Heart left ventricle (tissue), 16 donors: ENCODE measurements at regions not wholly inside any gene's neighbourhood (a gene's known extent, or its start where the extent isn't known, plus 50 kb on each side); places are given as distances from the start of the nearest gene placed in this dataset.

ENCODE experiments used
- ATAC-seq, 4 donors: fragments of 200-7000 bp; cut with Tn5 transposase; one replicate each; pipeline ENCODE4 v1.9.1; 2020 to 2022; ENCODE audit warnings: moderate library complexity in 4 of 4, mild to moderate bottlenecking in 3 of 4, moderate number of reproducible peaks in 1 of 4
- DNase-seq, 5 donors: peaks; one replicate each; pipeline ENCODE4 v3.0.0-alpha.2; 2020
- H3K27ac ChIP-seq, 12 donors: fragments of 200-600 bp; sonication (generic) in 4 of 12; one replicate each; pipeline versions ENCODE4 v1.5.0 to v1.8.0; 2016 to 2022; ENCODE audit warnings: mild to moderate bottlenecking in 2 of 12
- H3K27me3 ChIP-seq, 9 donors: fragments of 200-600 bp; sonication (generic) in 2 of 9; one replicate each; pipeline versions ENCODE4 v1.5.1 to v1.8.0; 2016 to 2022; ENCODE audit warnings: mild to moderate bottlenecking in 3 of 9
- H3K36me3 ChIP-seq, 9 donors: fragments of 200-600 bp; sonication (generic) in 2 of 9; one replicate each; pipeline versions ENCODE4 v1.5.0 to v1.8.0; 2018 to 2022; ENCODE audit warnings: mild to moderate bottlenecking in 2 of 9
- H3K4me1 ChIP-seq, 12 donors: fragments of 200-600 bp; sonication (generic) in 4 of 12; one replicate each; pipeline versions ENCODE4 v1.5.0 to v1.8.0; 2016 to 2022; ENCODE audit warnings: mild to moderate bottlenecking in 3 of 12
- H3K4me3 ChIP-seq, 12 donors: fragments of 200-600 bp; sonication (generic) in 4 of 12; one replicate each; pipeline versions ENCODE4 v1.5.0 to v1.8.0; 2017 to 2022; ENCODE audit warnings: mild to moderate bottlenecking in 9 of 12, moderate library complexity in 4 of 12
- H3K9me3 ChIP-seq, 12 donors: fragments of 200-600 bp; sonication (generic) in 4 of 12; one replicate each; pipeline versions ENCODE4 v1.5.0 to v1.8.0; 2016 to 2022; ENCODE audit warnings: mild to moderate bottlenecking in 1 of 12
- POLR2A ChIP-seq, 2 donors: fragments of 450-650 bp; IDR thresholded peaks; one replicate each; pipeline ENCODE4 v1.6.1; 2017; ENCODE audit warnings: antibody characterized with exemption in 2 of 2, mild to moderate bottlenecking in 2 of 2, moderate library complexity in 2 of 2
- WGBS, 4 donors: extraction: QIAGEN DNeasy Blood & Tissue Kit in 2 of 4; methylation state at CpG; one replicate each; pipeline versions ENCODE4 v1.1.5 to v1.1.7; 2013 to 2018; 5-methylcytosine and 5-hydroxymethylcytosine counted together
- intact Hi-C, 10 donors: fragments of 100-400 bp; cut with DNase I; formaldehyde crosslinking; loops; one replicate each; pipeline versions ENCODE4 v1.11.1 to v1.14.2; 2022
- TF ChIP-seq, protein P1 (sequence below), 12 donors: fragments of 200-600 bp; sonication (generic) in 4 of 12; IDR thresholded peaks; one replicate each; pipeline versions ENCODE4 v1.5.0 to v1.8.0; 2018 to 2022; ENCODE audit warnings: antibody characterized with exemption in 12 of 12, mild to moderate bottlenecking in 5 of 12
- donor health status: ischemic (EF 13 %, LVEDD 7.1; RV severe dilation, severe dysfunction).
- donor health status: healthy with polysubstance abuse.
- donor health status: DM: no; HTN: yes; CAD: no.
- donor health status: DM: no; HTN: no; CAD: no.
- donor health status: ischemic (EF 25% LVEDD 6.9; RV normal size, moderate dysfunction).
- donor health status: ischemic (EF 25% LVEDD 5.7; RV mildly dilated, moderate dysfunction).
- donor health status: healthy.
- donor health status: DM: yes; HTN: yes; CAD: no.
- donor health status: ischemic (EF 35%, LVEDD 5.7; RV mildly dilated, moderate dysfunction).
- donor health status: nonischemic (EF 11% LVEDD 7.7; RV severe dilation, severe dysfunction).
- donor health status: DM: yes; HTN: yes; CAD: no.
- donor health status: PGD.
- donor health status: ischemic (EF 29% LVEDD 5.4; RV normal size, mild dysfunction).
- donor health status: nonischemic (EF 23%, LVEDD 6.1; RV moderate dilation, normal function).

DNA sequence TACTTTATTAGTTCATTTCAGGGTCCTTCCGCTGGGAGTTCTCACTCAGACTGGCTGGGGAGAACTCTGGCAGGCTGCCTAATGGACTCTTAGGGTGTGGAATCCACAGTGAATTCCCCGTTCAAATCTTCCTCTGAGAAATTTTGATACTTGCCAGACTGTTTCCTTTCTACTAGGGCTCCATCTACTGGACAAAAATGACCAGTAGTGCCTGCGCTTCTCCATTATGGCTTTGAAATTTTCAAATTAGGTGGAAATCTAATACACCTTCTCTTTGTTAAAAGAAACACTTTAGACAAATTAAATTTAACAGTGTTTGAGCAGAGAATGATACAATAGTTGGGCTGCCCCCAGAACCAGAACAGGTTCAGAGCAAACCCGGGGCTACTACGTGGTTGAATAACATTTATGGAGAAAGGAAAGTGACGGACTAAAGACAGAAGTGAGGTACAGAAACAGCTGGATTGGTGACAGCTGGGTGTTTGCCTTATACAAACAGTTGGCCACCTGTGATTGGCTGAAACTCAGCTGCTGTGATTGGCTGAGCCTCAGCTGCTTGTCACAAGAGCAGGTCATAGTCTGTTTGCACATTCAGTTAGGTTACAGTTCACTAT, 52.9 kb upstream of the FDX1 start:
- WGBS, 4 donors, result 17 to 36% (median 28%) methylated on average over 6 of the region's 6 CpGs
- no peak for TF ChIP-seq POLR2A (IDR thresholded peaks at IDR 0.05)
- TF ChIP-seq, protein P1, sequence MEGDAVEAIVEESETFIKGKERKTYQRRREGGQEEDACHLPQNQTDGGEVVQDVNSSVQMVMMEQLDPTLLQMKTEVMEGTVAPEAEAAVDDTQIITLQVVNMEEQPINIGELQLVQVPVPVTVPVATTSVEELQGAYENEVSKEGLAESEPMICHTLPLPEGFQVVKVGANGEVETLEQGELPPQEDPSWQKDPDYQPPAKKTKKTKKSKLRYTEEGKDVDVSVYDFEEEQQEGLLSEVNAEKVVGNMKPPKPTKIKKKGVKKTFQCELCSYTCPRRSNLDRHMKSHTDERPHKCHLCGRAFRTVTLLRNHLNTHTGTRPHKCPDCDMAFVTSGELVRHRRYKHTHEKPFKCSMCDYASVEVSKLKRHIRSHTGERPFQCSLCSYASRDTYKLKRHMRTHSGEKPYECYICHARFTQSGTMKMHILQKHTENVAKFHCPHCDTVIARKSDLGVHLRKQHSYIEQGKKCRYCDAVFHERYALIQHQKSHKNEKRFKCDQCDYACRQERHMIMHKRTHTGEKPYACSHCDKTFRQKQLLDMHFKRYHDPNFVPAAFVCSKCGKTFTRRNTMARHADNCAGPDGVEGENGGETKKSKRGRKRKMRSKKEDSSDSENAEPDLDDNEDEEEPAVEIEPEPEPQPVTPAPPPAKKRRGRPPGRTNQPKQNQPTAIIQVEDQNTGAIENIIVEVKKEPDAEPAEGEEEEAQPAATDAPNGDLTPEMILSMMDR (IDR thresholded peaks at IDR 0.05), result peak; percentile 66 to 90 (median 83)
- H3K4me3 ChIP-seq, result peak overlapping the region in 3 of 12 donors; percentile 18 to 34 (median 19)
- peak in 4 of 5 donors; percentile 78 to 86 (median 81) for DNase-seq
- peak; percentile 56 to 89 (median 84) for ATAC-seq
- H3K36me3 ChIP-seq, result no peaks in the 10 kb centered on the region
- H3K4me1 ChIP-seq, result peaks cover 0 to 44% (median 7%) of the 10 kb centered on the region in 12 donors
- H3K9me3 ChIP-seq, result peaks cover 0 to 1% (median 0%) of the 10 kb centered on the region in 12 donors
- H3K27ac ChIP-seq, result peak overlapping the region in 6 of 12 donors; percentile 19 to 61 (median 27)
- intact Hi-C loops, result loop anchor here in 9 of 10 donors (2.0 to 10.0 kb wide), 8 partner anchors 54 to 432 kb away; partner anchors contain the start of gene RDX (in 1 of the 9)
- no peaks in the 10 kb centered on the region for H3K27me3 ChIP-seq

GRCh38 chr11:110377434-110377833, 52.3 kb upstream of the FDX1 start:
- WGBS, 4 donors, result 92 to 95% (median 93%) methylated on average over 3 of the region's 3 CpGs
- ATAC-seq (no peak), DNase-seq (no peak)
- no peak for TF ChIP-seq POLR2A (IDR thresholded peaks at IDR 0.05)
- TF ChIP-seq, protein P1 (IDR thresholded peaks at IDR 0.05), result no peak
- intact Hi-C loops, result loop anchor here in 9 of 10 donors (2.0 to 10.0 kb wide), 8 partner anchors 53 to 433 kb away; partner anchors contain the start of gene RDX (in 1 of the 9)
- H3K27me3 ChIP-seq, result no peaks in the 10 kb centered on the region
- H3K36me3 ChIP-seq, result no peaks in the 10 kb centered on the region
- no peak overlapping the region for H3K4me3 ChIP-seq
- H3K4me1 ChIP-seq, result peaks cover 0 to 44% (median 7%) of the 10 kb centered on the region in 12 donors
- no peaks in the 10 kb centered on the region for H3K9me3 ChIP-seq
- peak overlapping the region in 2 of 12 donors; percentile 19 to 20 for H3K27ac ChIP-seq

GRCh38 chr11:110379261-110379660, 50.5 kb upstream of the FDX1 start:
- 74 to 84% (median 79%) methylated on average over 3 of the region's 3 CpGs for WGBS, 4 donors
- intact Hi-C loops, result loop anchor here (2.0 to 10.0 kb wide), 6 partner anchors 46 to 434 kb away; partner anchors contain the start of gene RDX (in 1 of the 10)

DNA sequence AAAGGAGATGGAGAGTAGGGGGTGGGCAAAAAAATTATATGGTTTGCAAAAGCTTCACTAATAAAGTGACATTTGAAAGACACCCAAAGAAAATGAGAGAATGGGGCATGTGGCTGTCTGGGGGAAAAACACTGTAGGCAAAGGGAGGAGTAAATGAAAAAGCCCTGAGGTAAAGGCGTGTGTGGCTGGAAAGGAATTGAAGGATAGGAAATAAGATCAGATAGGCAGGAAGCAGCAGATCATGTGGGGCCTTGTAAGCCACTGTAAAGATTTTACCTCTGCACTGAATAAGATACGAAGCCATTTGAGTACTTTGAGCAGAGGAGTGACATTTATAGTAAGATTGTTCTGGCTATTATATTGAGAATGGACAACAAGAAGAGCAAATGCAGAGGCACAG, 49.8 kb upstream of the FDX1 start:
- TF ChIP-seq, protein P1 (IDR thresholded peaks at IDR 0.05), result no peak
- TF ChIP-seq POLR2A (IDR thresholded peaks at IDR 0.05), result no peak
- ATAC-seq, result no peak
- intact Hi-C loops, result loop anchor here (2.0 to 10.0 kb wide), 6 partner anchors 45 to 435 kb away; partner anchors contain the start of gene RDX (in 1 of the 10)

More at GRCh38 chr11:110379261-110379660, 50.5 kb upstream of the FDX1 start:
- DNase-seq (no peak), ATAC-seq (no peak)
- no peaks in the 10 kb centered on the region for H3K9me3 ChIP-seq
- H3K36me3 ChIP-seq, result no peaks in the 10 kb centered on the region
- no peaks in the 10 kb centered on the region for H3K27me3 ChIP-seq
- no peak overlapping the region for H3K4me3 ChIP-seq
- peaks cover 0 to 25% (median 7%) of the 10 kb centered on the region in 12 donors for H3K4me1 ChIP-seq
- H3K27ac ChIP-seq, result no peak overlapping the region
- TF ChIP-seq, protein P1 (IDR thresholded peaks at IDR 0.05), result no peak

More for the DNA sequence above, 49.8 kb upstream of the FDX1 start:
- Histone ChIP-seq H3K27me3 (no peaks in the 10 kb centered on the region), H3K4me1 (peaks cover 0 to 20% (median 7%) of the 10 kb centered on the region in 12 donors), H3K36me3 (no peaks in the 10 kb centered on the region), H3K9me3 (no peaks in the 10 kb centered on the region), H3K27ac (no peak overlapping the region), H3K4me3 (no peak overlapping the region)
- DNase-seq, result no peak
- WGBS, 4 donors, result 58 to 87% (median 83%) methylated on average over 2 of the region's 2 CpGs
